T47D (cell line): ENCODE measurements at regions not wholly inside any gene's neighbourhood (a gene's known extent, or its start where the extent isn't known, plus 50 kb on each side); places are given as distances from the start of the nearest gene placed in this dataset.
"Not testable (repeated sequence)": the region's sequence is repeated elsewhere in the genome, so short reads cannot be mapped to it uniquely, and the experiment has no call there.

Experiments
- DNase-seq, 2 experiments: peaks; one replicate each; pipeline versions ENCODE4 v3.0.0 to v3.0.0-alpha.2; 2011 to 2012; ENCODE audit warnings: low read depth in 1 of 2, low spot score in 1 of 2
- in situ Hi-C: cut with HindIII; loops from 2 replicates; pipeline ENCODE4 v1.10.0; 2016; ENCODE audit warnings: low sequenced_read_pairs, low pct_unique_long_range_greater_than_20kb

GRCh38 chr1:149369081-149369480 lies 105.8 kb upstream of the NBPF19 start:
- DNase-seq, in situ Hi-C loops: not testable (repeated sequence)

- in situ Hi-C loops, DNase-seq: not testable (repeated sequence)
These were observed 102.9 kb upstream of the NBPF19 start for GRCh38 chr1:149371955-149372354.

- in situ Hi-C loops, DNase-seq: not testable (repeated sequence)
These were observed 96.4 kb upstream of the NBPF19 start for GRCh38 chr1:149378462-149378861.

- in situ Hi-C loops: not testable (repeated sequence)
- peak in 1 of 2 experiments; percentile 93 for DNase-seq
These were observed 84.5 kb upstream of the NBPF19 start for GRCh38 chr1:149390173-149390926.

GRCh38 chr1:149390931-149391330 lies 83.9 kb upstream of the NBPF19 start:
- in situ Hi-C loops, DNase-seq: not testable (repeated sequence)

- in situ Hi-C loops, DNase-seq: not testable (repeated sequence)
These were observed 79.0 kb upstream of the NBPF19 start for GRCh38 chr1:149395802-149396201.

GRCh38 chr1:149398527-149398926 lies 76.3 kb upstream of the NBPF19 start:
- in situ Hi-C loops, DNase-seq: not testable (repeated sequence)

- DNase-seq, in situ Hi-C loops: not testable (repeated sequence)
These were observed 66.4 kb upstream of the NBPF19 start for GRCh38 chr1:149408404-149408803.

GRCh38 chr1:149415373-149415772 lies 59.5 kb upstream of the NBPF19 start:
- DNase-seq: not testable (repeated sequence)

GRCh38 chr1:149418782-149419181 lies 56.1 kb upstream of the NBPF19 start:
- in situ Hi-C loops, DNase-seq: not testable (repeated sequence)

More at GRCh38 chr1:149415373-149415772, 59.5 kb upstream of the NBPF19 start:
- in situ Hi-C loops: not testable (repeated sequence)

GRCh38 chr1:149423122-149423521 lies 51.7 kb upstream of the NBPF19 start:
- in situ Hi-C loops, DNase-seq: not testable (repeated sequence)
